ENCODE measurements at regions not wholly inside any gene's neighbourhood (a gene's known extent, or its start where the extent isn't known, plus 50 kb on each side); places are given as distances from the start of the nearest gene placed in this dataset.

- no peak overlapping the region for H3K4me2 ChIP-seq (ENCODE audit: control insufficient read depth, insufficient read depth)
- no peaks in the 10 kb centered on the region for H3K36me3 ChIP-seq (ENCODE audit: control insufficient read depth in 2 of 2, insufficient read depth in 2 of 2, low read length in 1 of 2)
- no peaks in the 10 kb centered on the region for H3K9me3 ChIP-seq (replicated peaks; ENCODE audit: control insufficient read depth, insufficient read depth, low read length)
- no peak for DNase-seq (ENCODE audit: low read depth, low spot score)
- intact Hi-C loops (cut with micrococcal nuclease; ENCODE audit: unreplicated experiment), result no loop called here
- POLR2A ChIA-PET, result no interaction called here
- H2AFZ ChIP-seq (ENCODE audit: control insufficient read depth, low read depth, low read length), result no peak overlapping the region
- 20% methylated on average over 12 of the region's 13 CpGs for WGBS (ENCODE audit: insufficient coverage, insufficient replicate concordance, low lambda C conversion rate, missing lambda C conversion rate)
- H4K20me1 ChIP-seq (ENCODE audit: control insufficient read depth, insufficient read depth), result no peaks in the 10 kb centered on the region
- no peak overlapping the region for H3K4me3 ChIP-seq
- TF ChIP-seq JUNB (IDR thresholded peaks at IDR 0.05) (no peak), HSF1 (IDR thresholded peaks at IDR 0.05; ENCODE audit: low read depth, low read length) (no peak), SMC3 (IDR thresholded peaks at IDR 0.05; ENCODE audit: borderline replicate concordance, low read length) (no peak), SREBF1 (IDR thresholded peaks at IDR 0.05; ENCODE audit: low read length) (no peak), MYB (IDR thresholded peaks at IDR 0.05; ENCODE audit: borderline replicate concordance, low read depth, low read length) (no peak), IKZF1 (conservative IDR thresholded peaks at IDR 0.05) (no peak)
- SMC1A ChIA-PET (ENCODE audit: uncharacterized antibody, unreplicated experiment), result no interaction called here
- RAD21 ChIA-PET (ENCODE audit: unreplicated experiment), result no interaction called here
- BruUV-seq (replicated peaks), result no TSS peak
- in situ Hi-C loops (cut with MboI), result no loop called here
- no peak for FAIRE-seq
- H3K4me1 ChIP-seq (ENCODE audit: control insufficient read depth, insufficient read depth, low read length), result no peaks in the 10 kb centered on the region
- H3K9ac ChIP-seq (ENCODE audit: control insufficient read depth, insufficient read depth, low read length), result no peak overlapping the region
- no peak overlapping the region for H3K27ac ChIP-seq (ENCODE audit: control insufficient read depth, insufficient read depth)
- no peaks in the 10 kb centered on the region for H3K79me2 ChIP-seq (ENCODE audit: control insufficient read depth, insufficient read depth, low read length)
- CTCF ChIA-PET, result no interaction called here
- H3K27me3 ChIP-seq (replicated peaks in 1 of 2; ENCODE audit: control insufficient read depth in 2 of 2, insufficient read depth in 2 of 2, low read length in 1 of 2), result no peaks in the 10 kb centered on the region; a peak in 2 of 4 replicates
- no peak for ATAC-seq
Measured at GRCh38 chr4:3830774-3831528, 64.8 kb downstream of the ADRA2C start.

All from GM12878 (cell line).